ENCODE measurements at regions not wholly inside any gene's neighbourhood (a gene's known extent, or its start where the extent isn't known, plus 50 kb on each side); places are given as distances from the start of the nearest gene placed in this dataset.

DNA sequence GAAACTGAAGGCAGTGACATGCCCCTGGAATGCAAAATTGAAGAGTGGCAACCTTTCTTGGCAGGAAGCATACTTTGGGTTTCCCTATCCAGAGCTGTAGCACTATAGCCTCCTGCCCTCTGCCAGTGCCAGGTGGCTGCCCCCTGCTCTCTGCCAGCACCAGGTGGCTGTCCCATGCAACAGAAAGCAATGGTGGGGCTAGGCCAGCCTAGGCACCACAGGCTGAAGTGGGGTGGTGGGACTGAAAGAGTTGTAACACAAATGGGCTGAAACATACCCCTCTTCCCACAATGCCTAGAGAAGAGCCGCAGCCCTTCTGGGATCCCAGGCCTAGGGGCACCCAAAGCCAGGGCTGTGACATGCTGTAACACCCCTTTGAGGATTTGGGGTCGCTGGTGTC lies 1739.3 kb upstream of the LRRTM1 start:
- no peak overlapping the region for H2AFZ ChIP-seq (ENCODE audit: low read length)
- H3K9me2 ChIP-seq (replicated peaks; ENCODE audit: low read depth, low read length), result no peaks in the 10 kb centered on the region
- H4K20me1 ChIP-seq (ENCODE audit: insufficient read depth, low read length, poor library complexity, severe bottlenecking), result no peaks in the 10 kb centered on the region
- no peaks in the 10 kb centered on the region for H3K9me3 ChIP-seq (ENCODE audit: insufficient read depth, low read depth, low read length)
- H3K79me2 ChIP-seq (ENCODE audit: insufficient read depth, low read length), result no peaks in the 10 kb centered on the region
- no peaks in the 10 kb centered on the region for H3K36me3 ChIP-seq (ENCODE audit: insufficient read depth, low read length)
- H3F3A ChIP-seq (ENCODE audit: low read depth), result no peaks in the 10 kb centered on the region
- no peaks in the 10 kb centered on the region for H3K4me1 ChIP-seq (ENCODE audit: insufficient read depth, low read length, poor library complexity, severe bottlenecking)
- no peak overlapping the region for H3K4me2 ChIP-seq (ENCODE audit: low read depth, low read length, poor library complexity, severe bottlenecking)
- no peak overlapping the region for H3K4me3 ChIP-seq (ENCODE audit: low read length, poor library complexity, severe bottlenecking)
- no peaks in the 10 kb centered on the region for H3K27me3 ChIP-seq (ENCODE audit: insufficient read depth, low read length, poor library complexity, severe bottlenecking)
- TF ChIP-seq, protein P1, sequence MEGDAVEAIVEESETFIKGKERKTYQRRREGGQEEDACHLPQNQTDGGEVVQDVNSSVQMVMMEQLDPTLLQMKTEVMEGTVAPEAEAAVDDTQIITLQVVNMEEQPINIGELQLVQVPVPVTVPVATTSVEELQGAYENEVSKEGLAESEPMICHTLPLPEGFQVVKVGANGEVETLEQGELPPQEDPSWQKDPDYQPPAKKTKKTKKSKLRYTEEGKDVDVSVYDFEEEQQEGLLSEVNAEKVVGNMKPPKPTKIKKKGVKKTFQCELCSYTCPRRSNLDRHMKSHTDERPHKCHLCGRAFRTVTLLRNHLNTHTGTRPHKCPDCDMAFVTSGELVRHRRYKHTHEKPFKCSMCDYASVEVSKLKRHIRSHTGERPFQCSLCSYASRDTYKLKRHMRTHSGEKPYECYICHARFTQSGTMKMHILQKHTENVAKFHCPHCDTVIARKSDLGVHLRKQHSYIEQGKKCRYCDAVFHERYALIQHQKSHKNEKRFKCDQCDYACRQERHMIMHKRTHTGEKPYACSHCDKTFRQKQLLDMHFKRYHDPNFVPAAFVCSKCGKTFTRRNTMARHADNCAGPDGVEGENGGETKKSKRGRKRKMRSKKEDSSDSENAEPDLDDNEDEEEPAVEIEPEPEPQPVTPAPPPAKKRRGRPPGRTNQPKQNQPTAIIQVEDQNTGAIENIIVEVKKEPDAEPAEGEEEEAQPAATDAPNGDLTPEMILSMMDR (conservative IDR thresholded peaks at IDR 0.05; ENCODE audit: low read length), result no peak
- no peak for TF ChIP-seq EZH2phosphoT487 (IDR thresholded peaks at IDR 0.05; ENCODE audit: borderline replicate concordance)
- no peak overlapping the region for H3K9ac ChIP-seq (ENCODE audit: low read depth, low read length, poor library complexity, severe bottlenecking)

DNA sequence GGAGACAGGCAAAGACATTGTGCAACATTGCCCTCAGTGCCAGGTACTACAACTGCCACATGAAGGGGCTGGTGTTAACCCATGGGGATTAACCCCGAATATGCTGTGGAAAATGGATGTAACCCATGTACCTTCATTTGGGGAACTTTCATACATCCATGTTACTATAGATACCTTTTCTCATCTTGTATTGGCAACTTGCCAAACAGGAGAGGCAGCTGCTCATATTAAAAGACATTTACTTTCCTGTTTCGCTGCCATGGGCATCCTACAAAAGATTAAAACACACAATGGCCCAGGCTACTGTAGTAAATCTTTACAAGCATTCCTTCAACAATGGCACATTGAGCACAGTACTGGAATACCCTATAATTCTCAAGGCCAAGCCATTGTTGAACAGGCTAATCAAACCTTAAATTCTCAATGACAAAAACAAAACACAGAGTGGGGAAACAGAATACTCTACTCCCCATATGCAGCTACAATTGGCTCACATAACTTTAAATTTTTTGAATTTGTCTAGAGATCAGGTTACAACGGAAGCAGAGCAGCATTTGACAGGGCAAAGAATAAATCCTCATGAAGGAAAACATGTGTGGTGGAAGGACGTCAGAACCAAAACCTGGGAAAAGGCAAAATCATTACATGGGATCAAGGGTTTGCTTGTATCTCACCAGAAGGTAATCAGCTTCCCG lies 1723.5 kb upstream of the LRRTM1 start:
- H3K9me2 ChIP-seq (replicated peaks; ENCODE audit: low read depth, low read length), result no peaks in the 10 kb centered on the region
- H3K36me3 ChIP-seq (ENCODE audit: insufficient read depth, low read length), result no peaks in the 10 kb centered on the region
- no peaks in the 10 kb centered on the region for H3K79me2 ChIP-seq (ENCODE audit: insufficient read depth, low read length)
- H3K4me2 ChIP-seq (ENCODE audit: low read depth, low read length, poor library complexity, severe bottlenecking), result no peak overlapping the region
- TF ChIP-seq, protein P1 (conservative IDR thresholded peaks at IDR 0.05; ENCODE audit: low read length), result no peak
- no peak for TF ChIP-seq EZH2phosphoT487 (IDR thresholded peaks at IDR 0.05; ENCODE audit: borderline replicate concordance)
- no peaks in the 10 kb centered on the region for H3K9me3 ChIP-seq (ENCODE audit: insufficient read depth, low read depth, low read length)
- H3K4me1 ChIP-seq (ENCODE audit: insufficient read depth, low read length, poor library complexity, severe bottlenecking), result no peaks in the 10 kb centered on the region
- H3K9ac ChIP-seq (ENCODE audit: low read depth, low read length, poor library complexity, severe bottlenecking), result no peak overlapping the region
- H4K20me1 ChIP-seq (ENCODE audit: insufficient read depth, low read length, poor library complexity, severe bottlenecking), result no peaks in the 10 kb centered on the region
- no peak overlapping the region for H3K4me3 ChIP-seq (ENCODE audit: low read length, poor library complexity, severe bottlenecking)
- H3K27me3 ChIP-seq (ENCODE audit: insufficient read depth, low read length, poor library complexity, severe bottlenecking), result no peaks in the 10 kb centered on the region
- no peaks in the 10 kb centered on the region for H3F3A ChIP-seq (ENCODE audit: low read depth)
- H2AFZ ChIP-seq (ENCODE audit: low read length), result no peak overlapping the region

DNA sequence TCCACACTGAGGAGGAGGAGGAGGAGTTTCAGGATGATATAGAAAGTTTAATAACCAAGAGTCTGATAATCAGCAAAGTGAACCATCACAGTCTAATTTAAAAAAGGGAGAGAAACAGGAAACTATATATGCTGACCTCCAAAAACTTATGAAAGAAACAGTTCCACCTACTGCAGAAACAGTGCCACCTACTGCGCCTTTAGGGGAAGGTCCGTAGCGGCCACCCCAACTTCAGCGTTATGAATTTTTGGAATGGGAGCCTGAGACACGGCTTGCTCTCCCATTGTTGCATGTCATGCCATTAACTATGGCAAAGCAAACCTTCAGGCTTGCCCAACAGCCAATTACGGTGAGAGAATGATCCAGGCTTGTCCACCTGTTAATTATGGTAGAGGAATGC lies 1719.2 kb upstream of the LRRTM1 start:
- no peaks in the 10 kb centered on the region for H3K27me3 ChIP-seq (ENCODE audit: insufficient read depth, low read length, poor library complexity, severe bottlenecking)
- no peak overlapping the region for H3K4me3 ChIP-seq (ENCODE audit: low read length, poor library complexity, severe bottlenecking)
- H3F3A ChIP-seq (ENCODE audit: low read depth), result no peaks in the 10 kb centered on the region
- no peaks in the 10 kb centered on the region for H4K20me1 ChIP-seq (ENCODE audit: insufficient read depth, low read length, poor library complexity, severe bottlenecking)
- H3K4me2 ChIP-seq (ENCODE audit: low read depth, low read length, poor library complexity, severe bottlenecking), result no peak overlapping the region
- H3K9ac ChIP-seq (ENCODE audit: low read depth, low read length, poor library complexity, severe bottlenecking), result no peak overlapping the region
- no peaks in the 10 kb centered on the region for H3K4me1 ChIP-seq (ENCODE audit: insufficient read depth, low read length, poor library complexity, severe bottlenecking)
- no peaks in the 10 kb centered on the region for H3K36me3 ChIP-seq (ENCODE audit: insufficient read depth, low read length)
- no peaks in the 10 kb centered on the region for H3K79me2 ChIP-seq (ENCODE audit: insufficient read depth, low read length)
- H3K9me2 ChIP-seq (replicated peaks; ENCODE audit: low read depth, low read length), result no peaks in the 10 kb centered on the region
- H3K9me3 ChIP-seq (ENCODE audit: insufficient read depth, low read depth, low read length), result no peaks in the 10 kb centered on the region
- no peak for TF ChIP-seq EZH2phosphoT487 (IDR thresholded peaks at IDR 0.05; ENCODE audit: borderline replicate concordance)
- TF ChIP-seq, protein P1 (conservative IDR thresholded peaks at IDR 0.05; ENCODE audit: low read length), result peak; percentile 33; the same call in 1 of the 2 replicates
- no peak overlapping the region for H2AFZ ChIP-seq (ENCODE audit: low read length)

Measured in Loucy (cell line).